ENCODE measurements at regions not wholly inside any gene's neighbourhood (a gene's known extent, or its start where the extent isn't known, plus 50 kb on each side); places are given as distances from the start of the nearest gene placed in this dataset.

- H3K36me3 ChIP-seq (ENCODE audit: low read depth) = no peaks in the 10 kb centered on the region
- no peak overlapping the region for H3K4me3 ChIP-seq
- DNase-seq = no peak
- ChIA-PET CTCF (no interaction called here), POLR2A (ENCODE audit: unreplicated experiment) (interaction anchor here (0.6 kb wide), 1 partner anchor 138 kb away, joined by 4 read pairs; no protein-coding TSS in a partner anchor)
- peaks cover 16% of the 10 kb centered on the region; the same call in 1 of the 2 replicates for H3K4me1 ChIP-seq (replicated peaks; ENCODE audit: insufficient read depth)
- H4K20me1 ChIP-seq (ENCODE audit: insufficient read depth) = peaks cover 50% of the 10 kb centered on the region
- TF ChIP-seq CTCF (conservative IDR thresholded peaks at IDR 0.05) = no peak
- TF ChIP-seq EZH2 (IDR thresholded peaks at IDR 0.05; ENCODE audit: low read depth) = no peak
- no peak overlapping the region for H3K27ac ChIP-seq
- no peaks in the 10 kb centered on the region; the same call in 1 of the 2 replicates for H3F3A ChIP-seq (ENCODE audit: insufficient read depth, low read depth)
- H3K27me3 ChIP-seq (ENCODE audit: insufficient read depth, low read depth) = no peaks in the 10 kb centered on the region
- H3K79me2 ChIP-seq (ENCODE audit: low read depth) = peaks cover 25% of the 10 kb centered on the region
- no peak overlapping the region for H3K4me2 ChIP-seq
- no TSS peak for BruUV-seq (replicated peaks)
- intact Hi-C loops (cut with micrococcal nuclease; ENCODE audit: unreplicated experiment) = loop anchor here (2.0 to 5.0 kb wide), 2 partner anchors 50 to 94 kb away; no protein-coding TSS in a partner anchor
- H2AFZ ChIP-seq = no peak overlapping the region
- H3K9me3 ChIP-seq (ENCODE audit: insufficient read depth, low read depth) = no peaks in the 10 kb centered on the region
- no peaks in the 10 kb centered on the region for H3K9me2 ChIP-seq (ENCODE audit: insufficient read depth)
Observed at GRCh38 chr17:77426676-77427386, 286.1 kb downstream of the SEC14L1 start.

- peaks cover 25% of the 10 kb centered on the region for H3K79me2 ChIP-seq (ENCODE audit: low read depth)
- intact Hi-C loops (cut with micrococcal nuclease; ENCODE audit: unreplicated experiment) = loop anchor here (2.0 to 5.0 kb wide), 2 partner anchors 50 to 95 kb away; no protein-coding TSS in a partner anchor
Observed at GRCh38 chr17:77427391-77427991, 286.7 kb downstream of the SEC14L1 start.

More at GRCh38 chr17:77427391-77427991, 286.7 kb downstream of the SEC14L1 start:
- no peaks in the 10 kb centered on the region for H3K27me3 ChIP-seq (ENCODE audit: insufficient read depth, low read depth)
- no peaks in the 10 kb centered on the region for H3K9me2 ChIP-seq (ENCODE audit: insufficient read depth)
- peak in 1 of 2 experiments; percentile 37 for DNase-seq
- ChIA-PET CTCF (no interaction called here), POLR2A (ENCODE audit: unreplicated experiment) (interaction anchor here (0.8 kb wide), 1 partner anchor 172 kb away, joined by 4 read pairs; no protein-coding TSS in a partner anchor)
- H3F3A ChIP-seq (ENCODE audit: insufficient read depth, low read depth) = no peaks in the 10 kb centered on the region; the same call in 1 of the 2 replicates
- no peak overlapping the region for H3K4me2 ChIP-seq
- no peaks in the 10 kb centered on the region for H3K36me3 ChIP-seq (ENCODE audit: low read depth)
- 0 out of 2 replicates have a peak, but pooled peaks cover 12% of the 10 kb centered on the region for H3K4me1 ChIP-seq (replicated peaks; ENCODE audit: insufficient read depth)
- TF ChIP-seq CTCF (conservative IDR thresholded peaks at IDR 0.05) = no peak
- H3K4me3 ChIP-seq = no peak overlapping the region
- H3K27ac ChIP-seq = no peak overlapping the region
- no TSS peak for BruUV-seq (replicated peaks)
- H3K9me3 ChIP-seq (ENCODE audit: insufficient read depth, low read depth) = no peaks in the 10 kb centered on the region
- H2AFZ ChIP-seq = no peak overlapping the region
- H4K20me1 ChIP-seq (ENCODE audit: insufficient read depth) = peaks cover 50% of the 10 kb centered on the region
